A673 (cell line): ENCODE measurements at regions not wholly inside any gene's neighbourhood (a gene's known extent, or its start where the extent isn't known, plus 50 kb on each side); places are given as distances from the start of the nearest gene placed in this dataset.

Experiments used
- BruUV-seq: library from RNA; stranded (reverse); fragments of 400-500 nt; replicated peaks from 2 replicates; lab custom pipeline; 2021; lab: Mats Ljungman, UMichigan
- CTCF ChIA-PET: fragments of 300-600 bp; sonication (Branson Sonifier 250); formaldehyde crosslinking; loops from one replicate; lab custom pipeline; 2022; ENCODE audit warnings: antibody characterized with exemption; lab: Charles Lee
- POLR2A ChIA-PET: fragments of 300-600 bp; sonication (Branson Sonifier 250); formaldehyde crosslinking; loops from one replicate; lab custom pipeline; 2022; ENCODE audit warnings: antibody characterized with exemption; ENCODE audit not compliant: low non-redundant PET; lab: Charles Lee
- DNase-seq: peaks from one replicate; pipeline ENCODE4 v3.0.0-alpha.2; 2015; ENCODE audit warnings: low spot score
- H3K27ac ChIP-seq: fragments of 200-600 bp; sonication (generic); 2 replicates; pipeline ENCODE4 v1.5.1; 2016; ENCODE audit warnings: mixed run types, low read depth, mild to moderate bottlenecking, mixed read lengths, antibody characterized with exemption, low read length; ENCODE audit not compliant: poor library complexity, severe bottlenecking
- H3K27me3 ChIP-seq: fragments of 200-600 bp; sonication (generic); replicated peaks from 2 replicates; pipeline ENCODE4 v1.6.1; 2017; ENCODE audit warnings: mixed run types, low read depth, mild to moderate bottlenecking, mixed read lengths, antibody characterized with exemption, low read length; ENCODE audit not compliant: insufficient read depth, poor library complexity
- H3K36me3 ChIP-seq: fragments of 200-600 bp; sonication (generic); 2 replicates; pipeline ENCODE4 v1.6.1; 2016; ENCODE audit warnings: mixed run types, mild to moderate bottlenecking, mixed read lengths, antibody characterized with exemption, low read length; ENCODE audit not compliant: insufficient read depth, poor library complexity, severe bottlenecking
- H3K4me1 ChIP-seq: fragments of 200-600 bp; sonication (generic); 2 replicates; pipeline ENCODE4 v1.6.1; 2017; ENCODE audit warnings: mixed run types, mild to moderate bottlenecking, mixed read lengths, antibody characterized with exemption, low read length; ENCODE audit not compliant: insufficient read depth, poor library complexity, severe bottlenecking
- H3K4me3 ChIP-seq: fragments of 200-600 bp; sonication (generic); 2 replicates; pipeline ENCODE4 v1.5.1; 2016; ENCODE audit warnings: low read depth, mixed run types, mild to moderate bottlenecking, mixed read lengths, low read length; ENCODE audit not compliant: poor library complexity, severe bottlenecking
- H3K9me3 ChIP-seq: fragments of 200-600 bp; sonication (generic); 2 replicates; pipeline ENCODE4 v1.6.1; 2016; ENCODE audit warnings: mixed run types, low read depth, mild to moderate bottlenecking, mixed read lengths, antibody characterized with exemption, low read length; ENCODE audit not compliant: poor library complexity, severe bottlenecking
- CTCF ChIP-seq: fragments of 300-800, 200-600 bp; sonication (generic); conservative IDR thresholded peaks from 2 replicates; pipeline ENCODE4 v1.5.1; 2017; ENCODE audit warnings: low read depth, mild to moderate bottlenecking, antibody characterized with exemption, low read length, moderate library complexity, mixed read lengths
- EZH2 ChIP-seq: fragments of 200-600 bp; sonication (generic); IDR thresholded peaks from 2 replicates; pipeline ENCODE4 v1.6.1; 2017; ENCODE audit warnings: borderline replicate concordance, low read depth, mild to moderate bottlenecking, mixed read lengths, antibody characterized with exemption, low read length; ENCODE audit not compliant: poor library complexity, severe bottlenecking
- intact Hi-C: fragments of 100-400 bp; cut with micrococcal nuclease; formaldehyde crosslinking; loops from one replicate; pipeline ENCODE4 v1.10.0; 2022; ENCODE audit not compliant: unreplicated experiment

- CTCF ChIA-PET, result no interaction called here
- Histone ChIP-seq H3K36me3 (no peaks in the 10 kb centered on the region), H3K9me3 (no peaks in the 10 kb centered on the region), H3K4me1 (no peaks in the 10 kb centered on the region), H3K27ac (no peak overlapping the region), H3K27me3 (peaks cover 51% of the 10 kb centered on the region), H3K4me3 (no peak overlapping the region)
- TF ChIP-seq CTCF, result no peak
- POLR2A ChIA-PET, result no interaction called here
- intact Hi-C loops, result no loop called here
- no TSS peak for BruUV-seq
- no peak for DNase-seq
These were observed 353.5 kb downstream of the MYCN start for GRCh38 chr2:16293871-16294270.

- no peak for DNase-seq
- ChIA-PET CTCF (no interaction called here), POLR2A (no interaction called here)
- Histone ChIP-seq H3K4me3 (no peak overlapping the region), H3K36me3 (no peaks in the 10 kb centered on the region), H3K9me3 (no peaks in the 10 kb centered on the region), H3K27me3 (peaks cover 52% of the 10 kb centered on the region), H3K27ac (no peak overlapping the region), H3K4me1 (no peaks in the 10 kb centered on the region)
- no peak for TF ChIP-seq CTCF
- no peak for TF ChIP-seq EZH2
- intact Hi-C loops, result no loop called here
- BruUV-seq, result no TSS peak
These were observed 353.0 kb downstream of the MYCN start for GRCh38 chr2:16293398-16293797.

- intact Hi-C loops, result no loop called here
- Histone ChIP-seq H3K4me1 (no peaks in the 10 kb centered on the region), H3K4me3 (no peak overlapping the region), H3K36me3 (no peaks in the 10 kb centered on the region), H3K27ac (no peak overlapping the region), H3K27me3 (peaks cover 48% of the 10 kb centered on the region), H3K9me3 (no peaks in the 10 kb centered on the region)
- no TSS peak for BruUV-seq
- TF ChIP-seq EZH2 (no peak), CTCF (no peak)
- DNase-seq, result no peak
- ChIA-PET CTCF (no interaction called here), POLR2A (interaction anchor here (0.6 kb wide), 1 partner anchor 686 kb away, joined by 3 read pairs; no protein-coding TSS in a partner anchor)
These were observed 351.6 kb downstream of the MYCN start for GRCh38 chr2:16291731-16292550.
